ENCODE measurements at regions not wholly inside any gene's neighbourhood (a gene's known extent, or its start where the extent isn't known, plus 50 kb on each side); places are given as distances from the start of the nearest gene placed in this dataset.

DNA sequence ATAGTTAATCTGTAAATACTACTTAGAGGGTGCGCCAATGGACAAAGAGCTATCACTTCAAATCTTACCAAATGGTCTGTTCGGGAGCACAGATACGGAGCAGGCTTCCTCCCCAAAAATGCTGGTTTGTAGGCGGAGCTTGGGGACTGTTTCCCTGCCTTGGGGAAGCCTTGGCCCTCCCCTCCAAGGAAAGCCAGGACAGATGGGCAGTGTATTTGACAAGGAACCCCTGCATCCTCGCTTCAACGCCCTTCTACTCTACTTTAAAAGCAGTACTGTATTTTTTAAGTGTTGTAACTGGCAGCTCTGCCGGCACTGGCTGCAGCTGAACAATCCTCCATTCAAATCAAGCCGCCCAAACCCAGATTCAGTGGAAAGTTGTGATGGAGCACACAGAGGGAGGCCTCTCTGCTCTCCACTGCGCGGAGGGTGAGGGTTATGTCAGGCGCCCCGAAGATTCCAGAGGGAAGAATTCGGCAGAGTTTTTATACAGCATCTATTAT, 83.1 kb upstream of the FNDC3B start:
- Histone ChIP-seq H3K4me3 (no peak overlapping the region), H3K27ac (peak overlapping the region in 1 of 4 donors; percentile 19), H3K27me3 (no peaks in the 10 kb centered on the region), H3K4me1 (no peaks in the 10 kb centered on the region), H3K36me3 (no peaks in the 10 kb centered on the region), H3K9me3 (no peaks in the 10 kb centered on the region)
- intact Hi-C loops (cut with DNase I), result no loop called here
- DNase-seq, result no peak
- WGBS, 2 donors, result 91 to 95% methylated on average over 13 of the region's 13 CpGs
- TF ChIP-seq CTCF (IDR thresholded peaks at IDR 0.05) (no peak), POLR2A (IDR thresholded peaks at IDR 0.05) (no peak), EP300 (IDR thresholded peaks at IDR 0.05) (no peak), POLR2AphosphoS5 (IDR thresholded peaks at IDR 0.05) (no peak)

- intact Hi-C loops (cut with DNase I), result no loop called here
- TF ChIP-seq POLR2A (IDR thresholded peaks at IDR 0.05) (no peak), POLR2AphosphoS5 (IDR thresholded peaks at IDR 0.05) (no peak), CTCF (IDR thresholded peaks at IDR 0.05) (no peak), EP300 (IDR thresholded peaks at IDR 0.05) (no peak)
- Histone ChIP-seq H3K9me3 (no peaks in the 10 kb centered on the region), H3K36me3 (no peaks in the 10 kb centered on the region), H3K4me1 (no peaks in the 10 kb centered on the region), H3K27ac (peak overlapping the region in 1 of 4 donors; percentile 19), H3K27me3 (no peaks in the 10 kb centered on the region), H3K4me3 (no peak overlapping the region)
- no peak for DNase-seq
- 68 to 77% methylated on average over 2 of the region's 2 CpGs for WGBS, 2 donors
Observed at GRCh38 chr3:171956705-171957104, 82.7 kb upstream of the FNDC3B start.

DNA sequence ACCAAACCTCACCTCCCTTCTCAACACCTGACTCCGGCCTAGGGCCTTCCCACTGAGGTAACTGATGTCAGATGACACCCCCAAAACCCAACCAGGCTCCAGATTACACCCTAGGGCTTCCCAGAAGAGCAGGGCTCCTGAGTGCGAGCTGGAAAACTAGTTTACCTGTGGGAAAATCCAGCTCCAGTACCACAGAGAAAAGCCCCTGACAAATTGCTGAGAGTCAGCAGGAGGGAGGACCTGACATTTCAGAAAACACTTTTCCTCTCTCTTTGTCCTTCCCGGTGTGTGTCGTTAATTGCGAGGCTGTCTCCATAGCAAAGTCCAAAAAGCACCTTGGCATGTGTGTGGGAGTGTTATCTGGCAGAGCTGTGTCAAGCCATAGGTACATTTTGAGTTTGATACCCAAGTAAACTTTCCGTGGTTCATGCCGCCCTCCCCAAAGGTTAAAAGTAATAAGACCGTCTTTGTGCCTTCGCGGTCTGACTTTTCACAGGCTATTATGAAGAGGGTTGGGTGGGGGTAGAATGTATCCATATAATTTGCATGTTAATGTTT, 79.8 kb upstream of the FNDC3B start:
- Histone ChIP-seq H3K4me1 (no peaks in the 10 kb centered on the region), H3K36me3 (no peaks in the 10 kb centered on the region), H3K27ac (no peak overlapping the region), H3K4me3 (no peak overlapping the region), H3K9me3 (no peaks in the 10 kb centered on the region), H3K27me3 (no peaks in the 10 kb centered on the region)
- 28 to 75% methylated on average over 10 of the region's 10 CpGs for WGBS, 2 donors
- DNase-seq, result no peak
- intact Hi-C loops (cut with DNase I), result no loop called here
- TF ChIP-seq CTCF (IDR thresholded peaks at IDR 0.05) (no peak), POLR2AphosphoS5 (IDR thresholded peaks at IDR 0.05) (no peak), POLR2A (IDR thresholded peaks at IDR 0.05) (no peak), EP300 (IDR thresholded peaks at IDR 0.05) (no peak)

GRCh38 chr3:171960159-171960558, 79.2 kb upstream of the FNDC3B start:
- no peak overlapping the region for H3K27ac ChIP-seq

More at GRCh38 chr3:171960159-171960558, 79.2 kb upstream of the FNDC3B start:
- no peak overlapping the region for H3K4me3 ChIP-seq
- intact Hi-C loops (cut with DNase I), result no loop called here
- no peaks in the 10 kb centered on the region for H3K4me1 ChIP-seq
- WGBS, 2 donors, result 54 to 77% methylated on average over 4 of the region's 4 CpGs
- DNase-seq, result no peak
- H3K27me3 ChIP-seq, result no peaks in the 10 kb centered on the region
- TF ChIP-seq EP300 (IDR thresholded peaks at IDR 0.05) (no peak), POLR2A (IDR thresholded peaks at IDR 0.05) (no peak), POLR2AphosphoS5 (IDR thresholded peaks at IDR 0.05) (no peak), CTCF (IDR thresholded peaks at IDR 0.05) (no peak)
- H3K36me3 ChIP-seq, result no peaks in the 10 kb centered on the region
- no peaks in the 10 kb centered on the region for H3K9me3 ChIP-seq
